Chondrocyte (in vitro differentiated cells): ENCODE measurements at regions not wholly inside any gene's neighbourhood (a gene's known extent, or its start where the extent isn't known, plus 50 kb on each side); places are given as distances from the start of the nearest gene placed in this dataset.

Experiments used
- DNase-seq: peaks from one replicate; pipeline ENCODE4 v3.0.0; 2021; ENCODE audit warnings: mixed read lengths, low spot score
- H3K27ac Mint-ChIP-seq: one replicate; pipeline ENCODE4 v1.8.0; 2021; ENCODE audit warnings: mild to moderate bottlenecking, moderate library complexity, mixed read lengths; ENCODE audit not compliant: unreplicated experiment
- H3K27me3 Mint-ChIP-seq: 2 replicates; pipeline ENCODE4 v1.8.0; 2021; ENCODE audit warnings: low read depth, mixed read lengths
- H3K36me3 Mint-ChIP-seq: 2 replicates; pipeline ENCODE4 v1.8.0; 2021; ENCODE audit warnings: low read depth, mixed read lengths
- H3K4me1 Mint-ChIP-seq: 2 replicates; pipeline ENCODE4 v1.8.0; 2021; ENCODE audit warnings: low read depth, mild to moderate bottlenecking, mixed read lengths
- H3K4me3 Mint-ChIP-seq: one replicate; pipeline ENCODE4 v1.8.0; 2021; ENCODE audit warnings: mild to moderate bottlenecking, moderate library complexity, mixed read lengths; ENCODE audit not compliant: unreplicated experiment
- H3K9me3 Mint-ChIP-seq: 2 replicates; pipeline ENCODE4 v1.8.0; 2021; ENCODE audit warnings: low read depth, mixed read lengths
- CTCF ChIP-seq: fragments of 200-600 bp; sonication (generic); IDR thresholded peaks from 2 replicates; pipeline ENCODE4 v1.5.0; 2021; ENCODE audit warnings: antibody characterized with exemption, mild to moderate bottlenecking, moderate library complexity

GRCh38 chr6:137349856-137350830, 131.0 kb upstream of the IFNGR1 start:
- no peak overlapping the region for H3K27ac Mint-ChIP-seq
- DNase-seq: no peak
- H3K36me3 Mint-ChIP-seq: no peaks in the 10 kb centered on the region
- no peaks in the 10 kb centered on the region for H3K4me1 Mint-ChIP-seq
- no peak for TF ChIP-seq CTCF
- H3K9me3 Mint-ChIP-seq: no peaks in the 10 kb centered on the region
- H3K27me3 Mint-ChIP-seq: peaks cover 44% of the 10 kb centered on the region
- H3K4me3 Mint-ChIP-seq: no peak overlapping the region

DNA sequence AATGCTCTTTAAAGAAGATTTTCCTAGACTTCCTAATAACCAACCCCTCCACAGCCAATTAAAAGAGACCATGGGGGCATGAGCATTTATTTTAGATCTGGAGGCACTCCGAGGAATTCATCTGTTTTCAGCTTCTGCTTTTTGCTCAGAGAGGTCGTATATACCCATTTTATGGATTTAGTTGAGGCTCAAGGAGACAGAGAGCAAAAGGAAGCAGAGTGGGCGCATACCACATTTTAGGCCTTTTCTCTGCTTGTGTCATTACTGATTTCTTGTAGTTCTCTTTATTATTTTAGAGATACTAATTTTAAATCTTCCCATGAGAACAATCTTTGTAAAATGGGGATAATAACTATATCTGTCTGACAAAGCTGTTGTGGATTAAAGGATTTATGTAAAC, 129.6 kb upstream of the IFNGR1 start:
- no peak for DNase-seq
- H3K9me3 Mint-ChIP-seq: no peaks in the 10 kb centered on the region
- H3K36me3 Mint-ChIP-seq: no peaks in the 10 kb centered on the region
- no peak overlapping the region for H3K27ac Mint-ChIP-seq
- no peak overlapping the region for H3K4me3 Mint-ChIP-seq
- peaks cover 49% of the 10 kb centered on the region for H3K27me3 Mint-ChIP-seq
- TF ChIP-seq CTCF: no peak
- H3K4me1 Mint-ChIP-seq: no peaks in the 10 kb centered on the region

DNA sequence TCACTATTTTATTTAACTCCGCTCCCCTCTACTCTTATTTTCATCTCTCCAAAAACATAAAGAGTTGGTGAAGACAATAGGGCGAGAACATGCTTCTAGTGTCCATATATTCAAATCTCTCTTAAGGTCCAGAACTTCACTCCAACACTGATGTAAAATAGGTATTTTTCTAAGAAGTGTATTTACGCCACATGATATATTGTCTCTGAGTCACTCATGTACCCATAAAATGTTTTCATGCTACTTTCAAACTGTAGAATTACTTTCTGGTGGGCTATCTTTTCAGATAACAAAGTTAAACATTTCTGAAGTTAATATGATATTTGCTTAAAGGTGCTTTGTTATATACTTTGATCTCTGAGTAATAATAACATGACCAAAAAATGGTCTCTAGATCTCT, 124.1 kb upstream of the IFNGR1 start:
- TF ChIP-seq CTCF: no peak
- Mint-ChIP-seq H3K36me3 (no peaks in the 10 kb centered on the region), H3K4me3 (no peak overlapping the region), H3K4me1 (no peaks in the 10 kb centered on the region), H3K9me3 (no peaks in the 10 kb centered on the region), H3K27ac (no peak overlapping the region), H3K27me3 (peaks cover 57% of the 10 kb centered on the region)
- DNase-seq: no peak

DNA sequence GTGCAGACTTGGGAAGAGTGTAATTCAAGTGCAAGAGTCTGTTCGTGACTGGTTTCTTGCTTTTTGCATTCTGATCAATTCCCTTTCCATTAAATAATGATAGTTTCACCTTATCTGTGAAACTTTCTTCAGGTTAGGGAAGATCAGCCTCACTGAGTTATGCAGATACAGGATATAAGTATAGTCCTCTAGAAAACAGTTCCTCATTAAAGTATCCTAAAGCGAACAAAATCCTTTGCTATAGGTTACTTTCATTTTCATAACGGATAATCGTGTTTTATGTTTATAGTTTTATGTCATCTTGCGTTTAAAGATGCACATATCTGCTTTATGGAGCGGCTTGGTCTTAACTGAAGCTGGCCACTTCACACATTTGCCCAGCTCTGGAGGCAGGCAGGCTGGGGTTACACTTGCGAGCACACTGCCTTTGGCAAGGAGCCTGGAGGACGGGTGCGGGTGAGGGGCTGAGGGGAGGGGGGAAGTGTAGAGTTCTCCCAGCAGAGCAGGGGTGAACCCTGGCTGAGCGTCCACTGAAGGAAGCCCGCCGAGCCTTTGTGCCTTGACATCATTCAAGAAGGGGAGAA, 123.5 kb upstream of the IFNGR1 start:
- H3K36me3 Mint-ChIP-seq: no peaks in the 10 kb centered on the region
- no peak overlapping the region for H3K27ac Mint-ChIP-seq
- no peak for TF ChIP-seq CTCF
- H3K4me1 Mint-ChIP-seq: no peaks in the 10 kb centered on the region
- H3K27me3 Mint-ChIP-seq: peaks cover 62% of the 10 kb centered on the region
- DNase-seq: no peak
- H3K4me3 Mint-ChIP-seq: no peak overlapping the region
- no peaks in the 10 kb centered on the region for H3K9me3 Mint-ChIP-seq

- Mint-ChIP-seq H3K4me3 (no peak overlapping the region), H3K27ac (no peak overlapping the region), H3K36me3 (no peaks in the 10 kb centered on the region), H3K4me1 (no peaks in the 10 kb centered on the region), H3K27me3 (peaks cover 58% of the 10 kb centered on the region), H3K9me3 (no peaks in the 10 kb centered on the region)
- no peak for DNase-seq
- TF ChIP-seq CTCF: peak; percentile 49
These were observed 122.6 kb upstream of the IFNGR1 start for GRCh38 chr6:137341681-137342195.
